ENCODE measurements at regions not wholly inside any gene's neighbourhood (a gene's known extent, or its start where the extent isn't known, plus 50 kb on each side); places are given as distances from the start of the nearest gene placed in this dataset.

GRCh38 chr22:23521441-23522113 lies 58.5 kb downstream of the IGLL1 start (continued):
- no peak for TF ChIP-seq ATF3 (IDR thresholded peaks at IDR 0.05)
- TF ChIP-seq ATF3 (CRISPR knock-in tag; conservative IDR thresholded peaks at IDR 0.05), result no peak
- TF ChIP-seq MAX (CRISPR knock-in tag; IDR thresholded peaks at IDR 0.05), result no peak
- TF ChIP-seq CCNT2 (IDR thresholded peaks at IDR 0.05; ENCODE audit: borderline replicate concordance, extremely low read depth, insufficient read length, low read depth, low read length), result peak; percentile 72
- TF ChIP-seq CBX8 (IDR thresholded peaks at IDR 0.05; ENCODE audit: borderline replicate concordance, extremely low read depth, low read depth, low read length, poor library complexity, severe bottlenecking), result no peak
- TF ChIP-seq, protein P1, sequence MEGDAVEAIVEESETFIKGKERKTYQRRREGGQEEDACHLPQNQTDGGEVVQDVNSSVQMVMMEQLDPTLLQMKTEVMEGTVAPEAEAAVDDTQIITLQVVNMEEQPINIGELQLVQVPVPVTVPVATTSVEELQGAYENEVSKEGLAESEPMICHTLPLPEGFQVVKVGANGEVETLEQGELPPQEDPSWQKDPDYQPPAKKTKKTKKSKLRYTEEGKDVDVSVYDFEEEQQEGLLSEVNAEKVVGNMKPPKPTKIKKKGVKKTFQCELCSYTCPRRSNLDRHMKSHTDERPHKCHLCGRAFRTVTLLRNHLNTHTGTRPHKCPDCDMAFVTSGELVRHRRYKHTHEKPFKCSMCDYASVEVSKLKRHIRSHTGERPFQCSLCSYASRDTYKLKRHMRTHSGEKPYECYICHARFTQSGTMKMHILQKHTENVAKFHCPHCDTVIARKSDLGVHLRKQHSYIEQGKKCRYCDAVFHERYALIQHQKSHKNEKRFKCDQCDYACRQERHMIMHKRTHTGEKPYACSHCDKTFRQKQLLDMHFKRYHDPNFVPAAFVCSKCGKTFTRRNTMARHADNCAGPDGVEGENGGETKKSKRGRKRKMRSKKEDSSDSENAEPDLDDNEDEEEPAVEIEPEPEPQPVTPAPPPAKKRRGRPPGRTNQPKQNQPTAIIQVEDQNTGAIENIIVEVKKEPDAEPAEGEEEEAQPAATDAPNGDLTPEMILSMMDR (IDR thresholded peaks at IDR 0.05 in 2 of 3, conservative IDR thresholded peaks at IDR 0.05 in 1 of 3; ENCODE audit: insufficient read depth in 2 of 3, low read depth in 1 of 3, low read length in 3 of 3), result peak in 2 of 3 experiments; percentile 35 to 36; a peak in 3 of 6 replicates
- TF ChIP-seq, protein P2, sequence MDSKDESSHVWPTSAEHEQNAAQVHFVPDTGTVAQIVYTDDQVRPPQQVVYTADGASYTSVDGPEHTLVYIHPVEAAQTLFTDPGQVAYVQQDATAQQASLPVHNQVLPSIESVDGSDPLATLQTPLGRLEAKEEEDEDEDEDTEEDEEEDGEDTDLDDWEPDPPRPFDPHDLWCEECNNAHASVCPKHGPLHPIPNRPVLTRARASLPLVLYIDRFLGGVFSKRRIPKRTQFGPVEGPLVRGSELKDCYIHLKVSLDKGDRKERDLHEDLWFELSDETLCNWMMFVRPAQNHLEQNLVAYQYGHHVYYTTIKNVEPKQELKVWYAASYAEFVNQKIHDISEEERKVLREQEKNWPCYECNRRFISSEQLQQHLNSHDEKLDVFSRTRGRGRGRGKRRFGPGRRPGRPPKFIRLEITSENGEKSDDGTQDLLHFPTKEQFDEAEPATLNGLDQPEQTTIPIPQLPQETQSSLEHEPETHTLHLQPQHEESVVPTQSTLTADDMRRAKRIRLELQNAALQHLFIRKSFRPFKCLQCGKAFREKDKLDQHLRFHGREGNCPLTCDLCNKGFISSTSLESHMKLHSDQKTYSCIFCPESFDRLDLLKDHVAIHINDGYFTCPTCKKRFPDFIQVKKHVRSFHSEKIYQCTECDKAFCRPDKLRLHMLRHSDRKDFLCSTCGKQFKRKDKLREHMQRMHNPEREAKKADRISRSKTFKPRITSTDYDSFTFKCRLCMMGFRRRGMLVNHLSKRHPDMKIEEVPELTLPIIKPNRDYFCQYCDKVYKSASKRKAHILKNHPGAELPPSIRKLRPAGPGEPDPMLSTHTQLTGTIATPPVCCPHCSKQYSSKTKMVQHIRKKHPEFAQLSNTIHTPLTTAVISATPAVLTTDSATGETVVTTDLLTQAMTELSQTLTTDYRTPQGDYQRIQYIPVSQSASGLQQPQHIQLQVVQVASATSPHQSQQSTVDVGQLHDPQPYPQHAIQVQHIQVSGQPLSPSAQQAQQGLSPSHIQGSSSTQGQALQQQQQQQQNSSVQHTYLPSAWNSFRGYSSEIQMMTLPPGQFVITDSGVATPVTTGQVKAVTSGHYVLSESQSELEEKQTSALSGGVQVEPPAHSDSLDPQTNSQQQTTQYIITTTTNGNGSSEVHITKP (IDR thresholded peaks at IDR 0.05; ENCODE audit: partially characterized antibody), result peak; percentile 33
- TF ChIP-seq ZNF511 (CRISPR knock-in tag; IDR thresholded peaks at IDR 0.05), result peak; percentile 49; the same call in 1 of the 2 replicates
- TF ChIP-seq RBM25 (IDR thresholded peaks at IDR 0.05; ENCODE audit: low read depth, low read length, severe bottlenecking), result peak; percentile 26
- TF ChIP-seq RUNX1 (IDR thresholded peaks at IDR 0.05; ENCODE audit: low read depth), result no peak
- TF ChIP-seq ZNF165 (CRISPR knock-in tag; IDR thresholded peaks at IDR 0.05; ENCODE audit: borderline replicate concordance), result no peak
- TF ChIP-seq ZNF507 (tag; conservative IDR thresholded peaks at IDR 0.05), result no peak
- TF ChIP-seq RAD21 (CRISPR knock-in tag; conservative IDR thresholded peaks at IDR 0.05 in 1 of 2, IDR thresholded peaks at IDR 0.05 in 1 of 2), result peak in 1 of 2 experiments; percentile 44; a peak in 2 of 4 replicates
- TF ChIP-seq, protein P3, sequence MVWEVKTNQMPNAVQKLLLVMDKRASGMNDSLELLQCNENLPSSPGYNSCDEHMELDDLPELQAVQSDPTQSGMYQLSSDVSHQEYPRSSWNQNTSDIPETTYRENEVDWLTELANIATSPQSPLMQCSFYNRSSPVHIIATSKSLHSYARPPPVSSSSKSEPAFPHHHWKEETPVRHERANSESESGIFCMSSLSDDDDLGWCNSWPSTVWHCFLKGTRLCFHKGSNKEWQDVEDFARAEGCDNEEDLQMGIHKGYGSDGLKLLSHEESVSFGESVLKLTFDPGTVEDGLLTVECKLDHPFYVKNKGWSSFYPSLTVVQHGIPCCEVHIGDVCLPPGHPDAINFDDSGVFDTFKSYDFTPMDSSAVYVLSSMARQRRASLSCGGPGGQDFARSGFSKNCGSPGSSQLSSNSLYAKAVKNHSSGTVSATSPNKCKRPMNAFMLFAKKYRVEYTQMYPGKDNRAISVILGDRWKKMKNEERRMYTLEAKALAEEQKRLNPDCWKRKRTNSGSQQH (CRISPR knock-in tag; IDR thresholded peaks at IDR 0.05), result no peak
- TF ChIP-seq KDM2B (CRISPR knock-in tag; IDR thresholded peaks at IDR 0.05), result no peak

Measured in K562 (cell line).